ENCODE measurements at regions not wholly inside any gene's neighbourhood (a gene's known extent, or its start where the extent isn't known, plus 50 kb on each side); places are given as distances from the start of the nearest gene placed in this dataset.

- DNase-seq (ENCODE audit: low spot score) (no peak), FAIRE-seq (no peak)
Observed at GRCh38 chr3:83302091-83302490, 1540.6 kb upstream of the GBE1 start.

DNA sequence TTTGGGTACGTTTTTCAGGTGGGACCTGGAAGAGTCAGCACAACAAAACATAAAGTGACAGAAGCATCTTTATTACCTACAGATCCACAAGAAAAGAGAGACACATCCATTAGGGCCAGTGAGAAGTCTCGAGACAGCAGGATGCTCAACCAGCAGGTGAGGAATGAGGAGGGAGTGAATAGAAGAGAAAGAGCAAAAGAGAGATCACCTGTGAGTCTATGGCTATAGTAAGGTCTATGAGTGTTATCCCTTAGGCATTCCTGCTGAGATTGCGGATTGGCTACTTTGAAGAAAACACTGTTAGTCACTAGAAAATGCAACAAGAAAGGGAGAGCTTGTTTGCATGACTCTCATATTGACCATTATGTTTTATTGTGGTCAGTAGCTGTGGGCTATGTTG lies 1556.2 kb upstream of the GBE1 start:
- FAIRE-seq, result no peak
- no peak for DNase-seq (ENCODE audit: low spot score)

DNA sequence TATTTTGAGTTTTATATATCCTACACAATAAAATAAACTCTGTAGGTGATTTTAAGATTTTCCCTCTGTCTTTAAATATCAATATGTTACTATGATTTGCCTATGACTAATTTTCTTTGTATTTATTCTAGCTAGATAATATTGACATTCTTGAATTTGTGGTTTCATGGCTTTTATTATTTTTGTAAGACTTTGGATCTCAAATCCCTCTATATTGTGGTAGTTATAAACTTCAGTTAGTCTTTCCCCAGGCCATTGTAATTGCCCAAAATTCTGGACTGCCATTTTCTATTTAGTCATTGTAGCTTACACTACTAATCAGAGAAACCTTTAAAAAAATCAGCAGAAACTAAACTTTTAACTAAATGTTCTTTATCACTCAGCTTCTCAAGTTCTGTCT lies 1559.3 kb upstream of the GBE1 start:
- DNase-seq (ENCODE audit: low spot score), result no peak
- FAIRE-seq, result no peak

DNA sequence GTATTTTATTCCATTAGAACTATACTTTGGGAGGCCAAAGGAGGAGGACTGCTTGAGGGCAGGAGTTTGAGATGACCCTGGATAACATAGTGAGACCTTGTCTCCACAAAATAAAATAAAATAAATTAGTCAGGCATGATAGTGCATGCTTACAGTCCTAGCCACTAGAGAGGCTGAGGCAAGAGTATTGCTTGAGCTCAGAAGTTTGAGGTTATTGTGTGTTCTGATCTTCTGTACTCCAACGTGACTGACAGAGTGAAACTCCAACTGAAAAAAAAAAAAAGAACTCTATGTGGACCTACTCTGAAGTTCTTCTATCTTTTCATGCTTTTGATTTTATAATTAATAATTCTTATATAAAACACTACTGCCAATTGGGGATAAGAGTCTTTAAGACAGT lies 1560.0 kb upstream of the GBE1 start:
- no peak for FAIRE-seq
- no peak for DNase-seq (ENCODE audit: low spot score)

- FAIRE-seq (no peak), DNase-seq (ENCODE audit: low spot score) (no peak)
Observed at GRCh38 chr3:83321891-83322290, 1560.4 kb upstream of the GBE1 start.

GRCh38 chr3:83354205-83354604 lies 1592.8 kb upstream of the GBE1 start:
- DNase-seq (ENCODE audit: low spot score) (no peak), FAIRE-seq (no peak)

DNA sequence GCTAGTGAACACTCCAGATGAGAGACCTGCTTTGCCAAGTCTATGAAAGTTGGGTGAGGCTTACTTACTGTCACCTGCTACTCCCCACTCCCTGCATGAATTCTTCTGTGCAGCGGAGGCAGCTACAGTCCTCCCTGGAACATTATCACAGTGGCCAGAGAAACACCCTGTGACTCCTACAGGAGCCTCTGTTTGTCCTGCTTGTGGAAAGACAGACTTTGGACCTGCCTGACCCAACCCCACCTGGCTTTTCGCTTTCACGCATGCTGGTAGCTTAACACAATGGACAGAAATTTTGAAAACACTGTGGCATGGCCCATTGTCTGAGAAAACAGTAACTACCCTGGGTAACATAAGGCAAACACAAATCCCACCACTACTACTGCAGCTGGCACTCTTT lies 1565.5 kb upstream of the CADM2 start:
- FAIRE-seq (no peak), DNase-seq (ENCODE audit: low spot score) (no peak)

DNA sequence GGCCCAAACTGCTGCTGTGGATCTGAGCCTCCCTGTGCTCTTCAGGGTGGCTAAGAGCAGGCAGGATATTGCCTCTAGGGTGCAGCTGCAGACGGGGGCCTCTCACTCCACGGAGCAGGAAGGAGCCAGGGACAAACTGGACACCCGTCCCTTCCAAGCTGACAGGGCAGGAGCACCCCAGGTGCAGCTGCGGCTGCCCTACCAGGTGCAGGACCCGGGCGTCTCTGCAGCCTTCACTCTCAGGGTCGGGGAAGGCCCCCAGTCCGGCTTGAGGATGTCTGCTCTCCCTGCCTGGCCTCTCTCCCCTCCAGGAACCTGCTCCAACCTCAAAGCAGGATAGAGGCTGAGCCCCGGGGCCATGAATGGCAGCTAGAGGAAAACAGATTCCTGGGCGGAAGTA lies 1554.9 kb upstream of the CADM2 start:
- DNase-seq (ENCODE audit: low spot score) (no peak), FAIRE-seq (no peak)

DNA sequence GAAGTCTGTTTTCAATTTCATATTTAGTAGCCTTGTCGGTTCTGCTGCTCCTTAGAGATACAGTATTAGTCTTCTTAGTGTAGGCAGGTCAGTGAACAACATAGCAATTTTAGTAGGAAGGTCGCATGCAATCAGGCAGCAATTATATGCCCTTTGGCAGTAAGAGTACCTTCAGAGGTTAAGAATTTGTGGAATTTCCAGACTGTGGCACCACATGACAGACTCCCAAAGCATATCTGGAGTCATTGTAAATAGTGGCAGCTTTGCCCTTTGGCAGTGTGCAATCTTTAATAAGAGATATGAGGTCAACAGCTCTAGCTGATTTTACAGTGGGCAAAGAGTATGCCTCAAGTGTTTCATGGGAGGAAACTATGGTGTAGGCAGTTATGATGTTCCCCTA lies 1532.5 kb upstream of the CADM2 start:
- DNase-seq (ENCODE audit: low spot score) (no peak), FAIRE-seq (no peak)

DNA sequence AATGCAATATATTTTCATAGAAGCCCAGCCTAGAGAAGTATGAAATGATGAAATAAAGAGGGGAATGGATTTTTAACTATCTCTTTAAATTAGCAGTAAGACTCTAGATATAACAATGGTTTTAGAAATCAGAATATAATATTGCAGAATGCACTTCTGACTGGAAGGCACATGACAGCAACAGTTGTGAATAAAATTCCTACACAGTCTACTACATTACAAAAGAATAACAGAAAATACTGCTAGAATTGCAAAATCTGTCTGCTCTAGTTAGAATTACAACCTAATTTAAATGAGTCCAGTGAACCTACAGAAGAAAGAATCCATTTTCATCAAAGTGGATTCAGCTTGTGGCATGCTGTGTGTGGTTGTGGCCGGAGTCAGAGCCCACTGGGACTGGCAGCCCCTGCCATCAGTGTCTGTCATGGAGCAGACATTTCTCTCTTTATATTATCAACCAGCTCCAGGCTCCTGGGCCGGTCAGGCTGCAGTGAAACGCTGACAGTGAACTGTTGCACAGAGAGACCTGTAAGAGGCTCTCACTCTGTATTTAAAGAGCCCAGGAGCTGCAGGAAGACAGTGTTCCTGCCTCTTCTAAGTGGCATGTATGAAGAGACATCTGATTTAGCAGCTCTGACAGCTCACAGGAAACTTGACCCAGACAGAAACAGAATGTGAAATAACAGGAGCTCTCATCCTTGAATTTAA lies 1523.8 kb upstream of the CADM2 start:
- no peak for FAIRE-seq
- DNase-seq (ENCODE audit: low spot score), result no peak

- no peak for FAIRE-seq
- DNase-seq (ENCODE audit: low spot score), result no peak
Observed at GRCh38 chr3:83438188-83438587, 1520.6 kb upstream of the CADM2 start.

DNA sequence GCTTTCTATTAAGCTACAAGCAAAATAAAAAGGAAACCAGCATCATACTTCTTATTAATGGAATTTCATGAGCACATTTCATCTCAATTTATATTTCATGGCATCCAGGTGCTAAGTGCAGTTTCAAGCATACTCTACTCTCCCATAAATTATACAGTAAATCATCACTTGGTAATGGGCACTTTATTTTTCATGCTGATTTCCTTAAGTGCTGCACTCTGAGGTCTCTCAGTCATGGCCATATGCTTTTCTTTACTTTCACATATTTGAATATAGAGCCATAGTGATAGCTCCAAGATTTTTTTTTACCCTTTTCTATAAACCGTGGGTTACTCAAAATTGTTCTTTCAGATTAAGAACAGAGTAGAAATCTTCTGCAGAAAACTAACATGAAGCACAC lies 1505.7 kb upstream of the CADM2 start:
- FAIRE-seq, result no peak
- no peak for DNase-seq (ENCODE audit: low spot score)

DNA sequence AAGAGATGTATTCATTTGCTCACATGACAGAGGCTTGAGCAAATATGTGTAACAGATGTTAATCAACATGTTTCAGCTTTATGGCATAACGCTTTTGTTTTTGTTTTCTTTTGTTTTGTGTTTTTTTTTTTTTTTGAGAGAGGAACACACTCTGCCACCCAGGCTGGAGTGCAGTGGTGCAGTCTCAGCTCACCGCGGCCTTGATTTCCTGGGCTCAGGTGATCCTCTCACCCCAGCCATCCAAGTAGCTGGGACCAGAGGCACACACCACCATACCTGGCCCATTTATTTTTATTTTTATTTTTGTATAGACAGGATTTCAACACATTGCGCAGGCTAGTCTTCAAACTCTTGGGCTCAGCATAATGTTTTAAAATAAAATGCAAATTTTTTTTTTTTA lies 1504.4 kb upstream of the CADM2 start:
- DNase-seq (ENCODE audit: low spot score), result no peak
- no peak for FAIRE-seq

- no peak for FAIRE-seq
- no peak for DNase-seq (ENCODE audit: low spot score)
Observed at GRCh38 chr3:83457551-83457950, 1501.2 kb upstream of the CADM2 start.

DNA sequence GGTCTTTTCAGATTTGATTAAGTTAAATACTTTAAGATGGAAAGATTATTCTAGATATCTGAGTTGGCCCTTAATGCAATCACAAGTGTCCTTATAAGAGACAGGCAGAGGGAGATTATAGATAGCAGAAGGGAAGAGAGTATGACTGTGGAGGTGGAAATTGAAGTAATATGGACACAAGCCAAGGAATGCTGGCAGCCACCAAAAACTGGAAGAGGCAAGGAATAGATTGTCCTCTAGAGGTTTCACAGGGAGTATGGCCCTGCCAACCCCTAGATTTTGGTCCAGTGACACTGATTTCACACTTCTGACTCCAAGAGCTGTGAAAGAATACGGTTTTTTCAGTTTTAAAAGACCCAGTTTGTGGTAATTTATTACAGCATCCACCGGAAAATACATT lies 1498.7 kb upstream of the CADM2 start:
- FAIRE-seq, result no peak

DNA sequence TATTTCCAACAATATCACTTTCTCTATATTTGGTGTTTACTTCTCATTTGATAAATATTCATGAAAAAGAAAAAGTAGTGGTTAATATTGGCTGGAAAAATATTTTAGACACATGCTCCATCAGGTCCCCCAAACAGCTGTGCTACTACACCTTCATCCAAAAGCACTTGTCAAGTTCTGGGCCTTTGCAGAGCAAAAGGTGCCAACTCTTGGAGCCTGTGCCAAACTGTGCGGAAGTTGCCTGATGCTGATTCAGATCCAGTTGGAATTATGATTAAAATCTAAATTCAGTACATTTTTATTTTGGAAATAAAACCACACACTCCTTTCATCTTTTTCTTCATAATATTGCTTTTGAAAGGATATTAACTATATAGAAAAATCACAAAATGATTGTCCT lies 1497.4 kb upstream of the CADM2 start:
- DNase-seq (ENCODE audit: low spot score) (no peak), FAIRE-seq (no peak)

More for the DNA sequence above, 1498.7 kb upstream of the CADM2 start:
- DNase-seq (ENCODE audit: low spot score), result no peak

DNA sequence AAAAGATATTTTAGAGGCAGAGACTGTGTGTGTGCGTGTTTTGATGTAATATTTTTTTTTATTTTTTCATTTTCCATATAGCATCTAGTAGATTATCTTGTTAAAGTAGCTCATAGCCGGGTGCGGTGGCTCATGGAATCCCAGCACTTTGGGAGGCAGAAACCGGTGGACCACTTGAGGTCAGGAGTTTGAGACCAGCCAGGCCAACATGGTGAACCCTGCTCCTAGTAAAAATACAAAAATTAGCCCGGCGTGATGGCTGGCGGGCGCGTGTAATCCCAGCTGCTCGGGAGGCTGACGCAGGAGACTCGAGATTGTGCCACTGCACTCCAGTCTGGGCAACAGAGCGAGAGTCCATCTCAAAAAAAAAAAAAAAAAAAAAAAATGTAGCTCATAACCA lies 1481.2 kb upstream of the CADM2 start:
- DNase-seq (ENCODE audit: low spot score) (no peak), FAIRE-seq (no peak)

DNA sequence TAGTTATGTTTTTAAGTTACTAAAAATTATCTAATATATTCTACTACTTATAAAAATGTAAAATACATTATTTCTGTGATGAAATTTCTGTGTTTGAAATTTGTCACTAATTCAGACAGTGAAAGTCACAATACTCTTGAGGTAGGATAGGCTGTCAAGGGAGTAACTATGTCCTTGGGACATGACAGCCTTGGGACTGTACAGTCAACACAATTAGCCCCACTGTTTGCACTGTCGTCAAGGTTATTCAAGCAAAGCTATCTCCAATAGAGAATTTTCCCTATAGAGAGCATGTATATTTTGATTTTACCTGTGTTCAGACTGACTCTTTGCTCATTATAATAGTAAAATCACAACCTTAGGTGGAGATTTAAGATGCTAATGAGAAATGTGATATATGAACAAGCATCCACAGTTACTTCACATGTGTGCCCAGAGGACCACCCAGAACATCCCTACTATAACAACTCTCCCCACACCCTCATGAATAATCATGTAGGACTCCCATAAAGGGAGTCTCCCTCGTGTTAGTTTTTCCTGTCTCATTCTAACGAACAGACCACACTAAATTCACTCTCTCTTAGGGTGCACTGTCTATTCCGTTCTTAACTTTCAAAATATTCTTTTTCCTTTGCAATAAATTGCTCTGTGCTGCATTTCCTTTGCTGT lies 1476.3 kb upstream of the CADM2 start:
- no peak for DNase-seq (ENCODE audit: low spot score)
- FAIRE-seq, result no peak

DNA sequence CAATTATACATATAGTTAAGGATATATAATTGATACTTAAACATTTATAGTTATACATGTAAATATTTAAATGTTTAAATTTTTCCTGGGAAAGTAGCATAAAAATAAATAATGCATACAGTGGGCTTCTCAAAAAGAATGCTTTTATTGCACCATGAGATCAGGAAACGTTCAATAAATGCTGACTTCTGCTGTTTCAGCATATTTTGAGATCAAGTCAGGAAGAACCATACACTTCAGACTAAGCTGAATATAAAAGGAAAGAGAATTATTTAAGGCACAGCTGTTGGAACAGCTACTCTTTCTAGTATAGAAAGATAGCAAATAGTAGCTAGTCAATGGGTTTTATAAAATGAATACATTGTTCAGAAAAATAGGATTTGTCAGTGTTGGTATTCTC lies 1462.3 kb upstream of the CADM2 start:
- DNase-seq (ENCODE audit: low spot score) (no peak), FAIRE-seq (no peak)

GRCh38 chr3:83498361-83499016 lies 1460.3 kb upstream of the CADM2 start:
- FAIRE-seq, result no peak
- no peak for DNase-seq (ENCODE audit: low spot score)

DNA sequence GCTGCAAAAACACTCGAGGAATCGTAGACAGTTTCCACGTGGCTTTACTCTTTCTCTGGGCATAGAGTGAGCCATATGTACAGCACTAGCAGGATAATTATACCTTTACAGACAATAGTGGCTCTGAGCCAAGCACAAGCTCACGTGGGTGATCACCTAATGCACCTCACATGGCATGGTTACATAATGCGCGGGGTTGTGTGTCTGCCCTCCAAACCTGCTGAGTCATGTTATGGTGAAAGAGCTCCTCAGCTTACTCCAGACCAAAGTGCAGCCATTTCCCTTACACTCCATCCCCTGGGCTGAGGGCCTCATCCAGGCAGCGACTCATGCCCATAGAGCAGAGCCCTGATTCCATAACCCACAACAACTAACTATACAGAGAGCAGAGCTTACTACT lies 1458.4 kb upstream of the CADM2 start:
- FAIRE-seq, result no peak
- peak; percentile 18 for DNase-seq (ENCODE audit: low spot score)

GRCh38 chr3:83500931-83501330 lies 1457.9 kb upstream of the CADM2 start:
- FAIRE-seq (no peak), DNase-seq (ENCODE audit: low spot score) (no peak)

DNA sequence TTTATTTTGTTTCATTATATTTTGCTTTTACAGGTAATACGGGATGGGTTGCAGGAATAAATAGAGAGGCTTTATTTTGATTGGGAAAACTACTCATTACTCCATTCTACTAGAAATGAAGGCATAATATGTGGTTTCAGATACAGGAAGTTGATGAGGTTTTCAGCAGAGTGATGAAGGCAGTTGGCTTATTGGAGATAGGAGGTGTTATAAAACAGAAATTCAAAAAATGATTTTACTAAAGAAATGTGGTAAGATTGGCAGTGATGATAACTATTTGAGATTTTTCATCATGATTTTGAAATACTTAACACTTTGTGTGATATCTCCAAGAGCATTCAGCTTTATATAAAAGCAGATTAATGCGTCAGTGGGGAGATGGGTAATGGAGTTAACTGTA lies 1445.7 kb upstream of the CADM2 start:
- FAIRE-seq (no peak), DNase-seq (ENCODE audit: low spot score) (no peak)

All from urothelium cell line (cell line).